Chondrocyte (in vitro differentiated cells): ENCODE measurements at regions not wholly inside any gene's neighbourhood (a gene's known extent, or its start where the extent isn't known, plus 50 kb on each side); places are given as distances from the start of the nearest gene placed in this dataset.

Source experiments
- DNase-seq: peaks from one replicate; pipeline ENCODE4 v3.0.0; 2021; ENCODE audit warnings: mixed read lengths, low spot score
- H3K27ac Mint-ChIP-seq: one replicate; pipeline ENCODE4 v1.8.0; 2021; ENCODE audit warnings: mild to moderate bottlenecking, moderate library complexity, mixed read lengths; ENCODE audit not compliant: unreplicated experiment
- H3K27me3 Mint-ChIP-seq: 2 replicates; pipeline ENCODE4 v1.8.0; 2021; ENCODE audit warnings: low read depth, mixed read lengths
- H3K36me3 Mint-ChIP-seq: 2 replicates; pipeline ENCODE4 v1.8.0; 2021; ENCODE audit warnings: low read depth, mixed read lengths
- H3K4me1 Mint-ChIP-seq: 2 replicates; pipeline ENCODE4 v1.8.0; 2021; ENCODE audit warnings: low read depth, mild to moderate bottlenecking, mixed read lengths
- H3K4me3 Mint-ChIP-seq: one replicate; pipeline ENCODE4 v1.8.0; 2021; ENCODE audit warnings: mild to moderate bottlenecking, moderate library complexity, mixed read lengths; ENCODE audit not compliant: unreplicated experiment
- H3K9me3 Mint-ChIP-seq: 2 replicates; pipeline ENCODE4 v1.8.0; 2021; ENCODE audit warnings: low read depth, mixed read lengths
- TF ChIP-seq, protein P1 (sequence below): fragments of 200-600 bp; sonication (generic); IDR thresholded peaks from 2 replicates; pipeline ENCODE4 v1.5.0; 2021; ENCODE audit warnings: antibody characterized with exemption, mild to moderate bottlenecking, moderate library complexity

DNA sequence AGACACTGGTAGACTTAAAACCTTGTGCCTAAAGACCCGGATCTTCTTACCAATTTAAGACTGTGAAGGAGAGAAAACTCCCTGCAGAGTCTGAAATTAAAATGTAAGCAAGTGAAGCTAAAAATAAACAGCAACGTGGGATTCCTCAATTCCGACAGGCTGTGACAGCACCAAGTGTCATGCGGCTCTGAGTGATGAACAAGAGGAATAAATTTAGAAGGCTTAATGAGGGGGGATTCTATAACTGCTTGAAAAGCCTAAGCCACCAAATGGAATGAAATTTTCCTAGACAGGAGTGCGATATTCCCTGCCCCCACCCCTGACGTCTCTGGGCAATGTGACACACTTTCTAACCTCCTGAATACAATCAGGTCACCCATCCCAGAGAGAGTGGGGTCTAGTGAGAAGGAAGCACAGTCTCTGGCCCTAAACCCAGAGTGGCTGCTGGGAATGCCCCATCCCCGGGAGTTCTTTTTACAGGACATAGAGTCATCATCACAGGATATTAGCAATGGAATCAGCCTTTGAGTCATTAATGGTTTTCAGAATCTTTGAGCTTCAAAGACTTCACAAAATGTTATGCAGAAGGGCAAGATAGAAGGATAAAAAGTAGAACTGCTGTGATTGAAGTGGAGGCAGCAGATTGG lies 114.3 kb downstream of the EDEM1 start:
- Mint-ChIP-seq H3K4me3 (no peak overlapping the region), H3K9me3 (no peaks in the 10 kb centered on the region), H3K27me3 (peaks cover 26% of the 10 kb centered on the region), H3K36me3 (no peaks in the 10 kb centered on the region), H3K27ac (no peak overlapping the region), H3K4me1 (no peaks in the 10 kb centered on the region)
- DNase-seq = no peak
- TF ChIP-seq, protein P1, sequence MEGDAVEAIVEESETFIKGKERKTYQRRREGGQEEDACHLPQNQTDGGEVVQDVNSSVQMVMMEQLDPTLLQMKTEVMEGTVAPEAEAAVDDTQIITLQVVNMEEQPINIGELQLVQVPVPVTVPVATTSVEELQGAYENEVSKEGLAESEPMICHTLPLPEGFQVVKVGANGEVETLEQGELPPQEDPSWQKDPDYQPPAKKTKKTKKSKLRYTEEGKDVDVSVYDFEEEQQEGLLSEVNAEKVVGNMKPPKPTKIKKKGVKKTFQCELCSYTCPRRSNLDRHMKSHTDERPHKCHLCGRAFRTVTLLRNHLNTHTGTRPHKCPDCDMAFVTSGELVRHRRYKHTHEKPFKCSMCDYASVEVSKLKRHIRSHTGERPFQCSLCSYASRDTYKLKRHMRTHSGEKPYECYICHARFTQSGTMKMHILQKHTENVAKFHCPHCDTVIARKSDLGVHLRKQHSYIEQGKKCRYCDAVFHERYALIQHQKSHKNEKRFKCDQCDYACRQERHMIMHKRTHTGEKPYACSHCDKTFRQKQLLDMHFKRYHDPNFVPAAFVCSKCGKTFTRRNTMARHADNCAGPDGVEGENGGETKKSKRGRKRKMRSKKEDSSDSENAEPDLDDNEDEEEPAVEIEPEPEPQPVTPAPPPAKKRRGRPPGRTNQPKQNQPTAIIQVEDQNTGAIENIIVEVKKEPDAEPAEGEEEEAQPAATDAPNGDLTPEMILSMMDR = no peak

DNA sequence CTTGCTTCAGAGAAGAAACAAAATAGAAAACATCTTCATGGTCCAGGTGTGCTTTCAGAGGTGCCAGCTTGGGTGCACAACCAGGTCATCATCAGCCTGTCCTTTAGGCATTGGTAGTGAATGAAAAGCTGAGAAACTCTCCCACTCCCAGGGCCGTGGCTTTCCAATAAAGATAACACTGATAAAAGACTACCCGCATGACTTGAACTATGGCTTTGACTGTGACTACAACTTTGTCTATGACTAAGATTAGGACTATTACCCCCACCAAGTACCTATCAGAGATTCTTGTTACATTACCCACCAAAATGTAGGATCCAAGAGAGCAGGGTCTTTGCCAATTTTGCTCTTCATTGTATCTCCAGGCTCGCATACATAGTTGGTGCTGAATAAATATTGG lies 115.2 kb downstream of the EDEM1 start:
- Mint-ChIP-seq H3K4me3 (no peak overlapping the region), H3K4me1 (no peaks in the 10 kb centered on the region), H3K36me3 (no peaks in the 10 kb centered on the region), H3K27ac (no peak overlapping the region), H3K27me3 (peaks cover 26% of the 10 kb centered on the region), H3K9me3 (no peaks in the 10 kb centered on the region)
- TF ChIP-seq, protein P1 = no peak
- no peak for DNase-seq

- H3K27ac Mint-ChIP-seq = no peak overlapping the region
- no peaks in the 10 kb centered on the region for H3K4me1 Mint-ChIP-seq
- H3K9me3 Mint-ChIP-seq = no peaks in the 10 kb centered on the region
- no peak overlapping the region for H3K4me3 Mint-ChIP-seq
- no peaks in the 10 kb centered on the region for H3K36me3 Mint-ChIP-seq
- DNase-seq = no peak
- TF ChIP-seq, protein P1 = no peak
- H3K27me3 Mint-ChIP-seq = peaks cover 23% of the 10 kb centered on the region
Observed at GRCh38 chr3:5304188-5304587, 116.7 kb downstream of the EDEM1 start.

DNA sequence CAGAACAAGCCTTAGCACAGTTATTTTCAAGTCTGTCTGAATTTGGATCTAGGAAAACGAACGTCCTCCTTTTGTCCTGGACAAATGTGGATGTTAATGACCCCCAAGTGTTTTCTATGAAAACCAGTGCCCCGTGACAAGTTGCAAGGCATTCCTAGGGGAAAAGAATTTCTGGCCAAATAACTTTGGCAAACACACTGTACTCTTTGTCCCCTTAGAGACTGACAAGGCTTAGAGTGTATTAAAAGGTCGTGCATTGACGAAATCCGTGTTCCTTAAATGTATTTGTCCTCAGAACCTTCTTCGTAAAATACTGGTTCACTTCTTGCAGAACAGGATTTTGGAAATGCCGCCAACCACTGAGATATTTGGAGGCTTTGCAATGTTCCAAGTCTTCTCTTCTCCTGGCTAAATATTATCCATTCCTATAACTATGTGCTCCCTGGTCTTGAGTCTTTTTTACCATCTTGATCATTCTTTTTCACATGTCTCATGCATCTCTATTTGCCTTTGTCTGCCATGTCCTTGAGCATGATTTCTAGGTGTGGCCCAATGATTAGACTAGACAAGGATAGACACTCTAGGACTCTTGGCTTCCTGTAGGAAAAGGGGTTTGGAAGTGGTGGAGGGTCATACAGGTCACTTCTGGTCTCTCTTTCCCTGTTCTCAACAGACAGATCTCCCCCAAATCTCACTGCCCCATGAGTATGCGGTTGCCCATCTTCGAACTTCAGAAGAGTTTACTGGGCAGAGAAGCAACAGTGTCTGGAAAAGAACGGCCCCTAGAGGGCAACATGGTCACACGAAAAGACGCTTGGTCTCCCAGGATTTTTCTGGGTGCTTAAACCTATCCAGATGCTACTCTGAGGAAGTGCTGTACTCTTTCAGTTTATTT lies 117.5 kb downstream of the EDEM1 start:
- no peak for DNase-seq
- Mint-ChIP-seq H3K36me3 (no peaks in the 10 kb centered on the region), H3K4me1 (no peaks in the 10 kb centered on the region), H3K27ac (no peak overlapping the region), H3K27me3 (peaks cover 20% of the 10 kb centered on the region), H3K9me3 (no peaks in the 10 kb centered on the region), H3K4me3 (no peak overlapping the region)
- TF ChIP-seq, protein P1 = peak; percentile 77

GRCh38 chr3:5305684-5305989 lies 118.1 kb downstream of the EDEM1 start:
- H3K27ac Mint-ChIP-seq = no peak overlapping the region
- no peaks in the 10 kb centered on the region for H3K36me3 Mint-ChIP-seq
- DNase-seq = no peak
- H3K4me3 Mint-ChIP-seq = no peak overlapping the region
- H3K9me3 Mint-ChIP-seq = no peaks in the 10 kb centered on the region
- peaks cover 18% of the 10 kb centered on the region for H3K27me3 Mint-ChIP-seq
- no peaks in the 10 kb centered on the region for H3K4me1 Mint-ChIP-seq
- TF ChIP-seq, protein P1 = peak; percentile 39
